ENCODE measurements at regions not wholly inside any gene's neighbourhood (a gene's known extent, or its start where the extent isn't known, plus 50 kb on each side); places are given as distances from the start of the nearest gene placed in this dataset.
"Not testable (repeated sequence)": the region's sequence is repeated elsewhere in the genome, so short reads cannot be mapped to it uniquely, and the experiment has no call there.

DNA sequence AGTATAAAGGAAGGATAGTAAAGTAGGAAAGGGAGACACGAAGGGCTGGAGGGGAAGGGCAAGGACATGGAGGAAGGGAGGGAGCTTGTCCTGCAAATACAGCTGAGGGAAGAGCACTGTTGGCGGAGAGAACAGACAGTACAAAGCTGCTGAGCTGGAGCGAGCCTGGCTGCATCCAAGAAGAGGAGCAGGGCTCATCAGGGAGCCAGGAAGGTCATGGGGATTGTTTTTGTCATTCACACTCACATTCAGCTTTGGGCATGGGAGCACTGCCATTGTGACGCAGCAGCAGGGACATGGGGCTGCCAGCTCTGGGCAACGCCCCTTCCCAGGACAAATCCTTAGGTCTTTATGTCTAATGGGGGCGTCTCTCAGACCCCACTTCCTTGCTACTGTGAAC, 125.1 kb downstream of the COPS8 start:
- Histone ChIP-seq H3K4me3 (ENCODE audit: low read depth in 1 of 2, low read length in 2 of 2) (no peak overlapping the region), H3K27ac (ENCODE audit: low read depth, low read length) (no peak overlapping the region), H3K9me3 (ENCODE audit: low read length) (no peaks in the 10 kb centered on the region), H3K36me3 (ENCODE audit: insufficient read depth, low read length) (no peaks in the 10 kb centered on the region), H3K9ac (ENCODE audit: low read length) (no peak overlapping the region), H3K4me1 (ENCODE audit: insufficient read depth, low read length) (peaks cover 43% of the 10 kb centered on the region), H3K27me3 (ENCODE audit: control insufficient read depth in 1 of 2, insufficient read depth in 2 of 2, low read length in 2 of 2) (no peaks in the 10 kb centered on the region)

GRCh38 chr2:237212356-237213279, 126.9 kb downstream of the COPS8 start:
- peaks cover 32% of the 10 kb centered on the region for H3K4me1 ChIP-seq (ENCODE audit: insufficient read depth, low read length)
- H3K9me3 ChIP-seq (ENCODE audit: low read length); H3K36me3 ChIP-seq (ENCODE audit: insufficient read depth, low read length); H3K27ac ChIP-seq (ENCODE audit: low read depth, low read length); H3K9ac ChIP-seq (ENCODE audit: low read length); H3K27me3 ChIP-seq (ENCODE audit: control insufficient read depth in 1 of 2, insufficient read depth in 2 of 2, low read length in 2 of 2); H3K4me3 ChIP-seq (ENCODE audit: low read depth in 1 of 2, low read length in 2 of 2): not testable (repeated sequence)

DNA sequence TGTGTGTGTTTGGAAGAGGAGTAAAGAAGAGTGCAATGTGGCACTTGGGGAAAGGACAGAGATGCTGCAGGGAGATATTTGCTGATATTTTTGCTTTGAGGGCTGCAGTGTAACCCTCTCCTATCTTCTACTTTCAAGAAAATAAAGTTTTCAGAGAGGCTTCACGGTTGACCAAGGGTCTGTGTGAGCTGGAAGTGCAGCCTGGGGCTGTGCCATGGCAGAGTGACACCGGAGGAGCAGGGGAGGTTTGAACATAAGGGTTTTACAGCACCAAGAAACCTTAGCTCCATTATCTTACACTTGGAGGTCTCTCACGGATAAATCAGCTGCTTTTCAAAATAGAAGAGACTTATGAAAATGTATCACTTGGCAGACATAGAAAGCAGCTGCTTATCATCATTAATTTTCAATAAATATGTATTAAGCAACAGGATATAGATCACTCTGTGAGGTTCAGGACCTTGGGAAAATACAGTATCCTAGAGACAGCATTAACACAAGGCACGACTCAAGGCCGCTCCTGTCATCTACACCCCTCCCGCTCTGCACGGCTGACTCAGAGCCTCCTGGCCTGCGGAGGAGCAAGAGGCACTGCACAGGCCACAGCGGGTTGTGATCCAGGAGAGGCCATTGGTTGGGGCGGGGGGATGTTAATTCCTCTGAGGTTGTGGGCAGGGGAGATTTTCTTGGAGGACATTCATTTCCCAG, 127.8 kb downstream of the COPS8 start:
- Histone ChIP-seq H3K27ac (ENCODE audit: low read depth, low read length) (peak overlapping the region; percentile 19), H3K36me3 (ENCODE audit: insufficient read depth, low read length) (no peaks in the 10 kb centered on the region), H3K9me3 (ENCODE audit: low read length) (no peaks in the 10 kb centered on the region), H3K27me3 (ENCODE audit: control insufficient read depth in 1 of 2, insufficient read depth in 2 of 2, low read length in 2 of 2) (no peaks in the 10 kb centered on the region), H3K4me1 (ENCODE audit: insufficient read depth, low read length) (peaks cover 23% of the 10 kb centered on the region), H3K9ac (ENCODE audit: low read length) (no peak overlapping the region), H3K4me3 (ENCODE audit: low read depth in 1 of 2, low read length in 2 of 2) (no peak overlapping the region)

DNA sequence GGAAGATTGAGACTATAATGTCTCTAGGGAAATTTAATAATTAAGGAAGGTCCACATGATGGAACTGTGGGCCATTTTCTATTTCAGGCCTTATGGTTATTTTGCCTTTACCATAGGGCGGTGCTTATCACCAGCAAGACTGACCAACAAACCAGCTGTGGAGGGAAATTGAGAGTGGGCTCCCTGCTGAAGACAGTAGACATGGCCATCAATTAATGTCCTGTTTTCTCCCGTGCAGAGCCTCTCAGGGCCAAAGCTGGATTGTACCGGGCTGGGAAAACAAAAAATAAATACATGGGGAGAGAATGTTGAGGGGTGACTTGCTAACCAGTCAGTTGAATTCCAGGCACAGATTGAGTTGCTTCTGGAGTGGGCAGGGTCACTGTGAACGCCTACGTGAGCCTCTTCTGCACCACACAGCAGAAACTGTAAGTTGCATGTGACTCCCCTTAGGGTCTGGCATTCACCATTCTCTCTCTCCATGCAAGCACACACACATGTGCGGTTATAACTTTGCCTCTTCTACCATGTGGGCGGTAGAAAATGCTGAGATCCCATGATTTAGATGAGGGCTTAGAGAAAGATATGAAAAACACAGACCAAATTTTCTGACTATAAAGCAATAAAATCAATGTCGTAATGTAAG, 128.5 kb downstream of the COPS8 start:
- Histone ChIP-seq H3K27ac (ENCODE audit: low read depth, low read length) (peak overlapping the region; percentile 19), H3K27me3 (ENCODE audit: control insufficient read depth in 1 of 2, insufficient read depth in 2 of 2, low read length in 2 of 2) (no peaks in the 10 kb centered on the region), H3K9ac (ENCODE audit: low read length) (no peak overlapping the region)

GRCh38 chr2:237214963-237215362, 129.3 kb downstream of the COPS8 start:
- H3K27me3 ChIP-seq (ENCODE audit: control insufficient read depth in 1 of 2, insufficient read depth in 2 of 2, low read length in 2 of 2) = no peaks in the 10 kb centered on the region
- peaks cover 15% of the 10 kb centered on the region for H3K4me1 ChIP-seq (ENCODE audit: insufficient read depth, low read length)
- H3K27ac ChIP-seq (ENCODE audit: low read depth, low read length) = no peak overlapping the region

More for the DNA sequence above, 128.5 kb downstream of the COPS8 start:
- no peaks in the 10 kb centered on the region for H3K36me3 ChIP-seq (ENCODE audit: insufficient read depth, low read length)
- no peaks in the 10 kb centered on the region for H3K9me3 ChIP-seq (ENCODE audit: low read length)
- H3K4me3 ChIP-seq (ENCODE audit: low read depth in 1 of 2, low read length in 2 of 2) = no peak overlapping the region
- H3K4me1 ChIP-seq (ENCODE audit: insufficient read depth, low read length) = peaks cover 17% of the 10 kb centered on the region

GRCh38 chr2:237217995-237218616, 132.4 kb downstream of the COPS8 start:
- Histone ChIP-seq H3K27me3 (ENCODE audit: control insufficient read depth in 1 of 2, insufficient read depth in 2 of 2, low read length in 2 of 2) (no peaks in the 10 kb centered on the region), H3K9ac (ENCODE audit: low read length) (no peak overlapping the region), H3K4me1 (ENCODE audit: insufficient read depth, low read length) (peaks cover 19% of the 10 kb centered on the region), H3K36me3 (ENCODE audit: insufficient read depth, low read length) (no peaks in the 10 kb centered on the region), H3K4me3 (ENCODE audit: low read depth in 1 of 2, low read length in 2 of 2) (no peak overlapping the region), H3K27ac (ENCODE audit: low read depth, low read length) (no peak overlapping the region), H3K9me3 (ENCODE audit: low read length) (no peaks in the 10 kb centered on the region)

More at GRCh38 chr2:237214963-237215362, 129.3 kb downstream of the COPS8 start:
- Histone ChIP-seq H3K9ac (ENCODE audit: low read length) (no peak overlapping the region), H3K4me3 (ENCODE audit: low read depth in 1 of 2, low read length in 2 of 2) (no peak overlapping the region), H3K36me3 (ENCODE audit: insufficient read depth, low read length) (no peaks in the 10 kb centered on the region), H3K9me3 (ENCODE audit: low read length) (no peaks in the 10 kb centered on the region)

DNA sequence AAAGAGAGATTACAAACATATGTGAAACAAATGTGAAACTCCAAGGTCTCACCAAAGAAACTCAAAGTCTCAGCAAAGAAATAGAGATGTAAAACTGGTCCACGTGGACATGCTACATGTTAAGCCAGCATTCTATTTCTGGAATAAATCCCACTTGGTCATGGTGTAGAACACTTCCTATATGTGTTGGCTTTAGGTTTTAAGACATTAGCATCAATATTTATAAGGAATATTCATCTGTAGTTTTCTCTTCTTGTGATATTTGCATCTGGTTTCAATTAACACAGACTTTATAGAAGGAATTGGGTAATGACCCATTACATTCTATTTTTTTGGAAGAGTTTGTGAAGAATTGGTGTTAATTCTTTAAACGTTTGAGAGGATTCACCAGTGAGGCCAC, 133.1 kb downstream of the COPS8 start:
- no peak overlapping the region for H3K4me3 ChIP-seq (ENCODE audit: low read depth in 1 of 2, low read length in 2 of 2)
- H3K4me1 ChIP-seq (ENCODE audit: insufficient read depth, low read length) = peaks cover 19% of the 10 kb centered on the region
- no peaks in the 10 kb centered on the region for H3K27me3 ChIP-seq (ENCODE audit: control insufficient read depth in 1 of 2, insufficient read depth in 2 of 2, low read length in 2 of 2)
- no peaks in the 10 kb centered on the region for H3K9me3 ChIP-seq (ENCODE audit: low read length)
- no peak overlapping the region for H3K9ac ChIP-seq (ENCODE audit: low read length)
- H3K27ac ChIP-seq (ENCODE audit: low read depth, low read length) = no peak overlapping the region
- no peaks in the 10 kb centered on the region for H3K36me3 ChIP-seq (ENCODE audit: insufficient read depth, low read length)

- Histone ChIP-seq H3K4me1 (ENCODE audit: insufficient read depth, low read length) (peaks cover 13% of the 10 kb centered on the region), H3K27me3 (ENCODE audit: control insufficient read depth in 1 of 2, insufficient read depth in 2 of 2, low read length in 2 of 2) (no peaks in the 10 kb centered on the region), H3K27ac (ENCODE audit: low read depth, low read length) (no peak overlapping the region), H3K9ac (ENCODE audit: low read length) (no peak overlapping the region), H3K4me3 (ENCODE audit: low read depth in 1 of 2, low read length in 2 of 2) (no peak overlapping the region), H3K9me3 (ENCODE audit: low read length) (no peaks in the 10 kb centered on the region), H3K36me3 (ENCODE audit: insufficient read depth, low read length) (no peaks in the 10 kb centered on the region)
Measured at GRCh38 chr2:237219826-237220225, 134.1 kb downstream of the COPS8 start.

- Histone ChIP-seq H3K27ac (ENCODE audit: low read depth, low read length) (no peak overlapping the region), H3K4me3 (ENCODE audit: low read depth in 1 of 2, low read length in 2 of 2) (no peak overlapping the region), H3K9ac (ENCODE audit: low read length) (no peak overlapping the region), H3K36me3 (ENCODE audit: insufficient read depth, low read length) (no peaks in the 10 kb centered on the region), H3K4me1 (ENCODE audit: insufficient read depth, low read length) (peaks cover 13% of the 10 kb centered on the region), H3K9me3 (ENCODE audit: low read length) (no peaks in the 10 kb centered on the region), H3K27me3 (ENCODE audit: control insufficient read depth in 1 of 2, insufficient read depth in 2 of 2, low read length in 2 of 2) (no peaks in the 10 kb centered on the region)
Measured at GRCh38 chr2:237221443-237221842, 135.8 kb downstream of the COPS8 start.

DNA sequence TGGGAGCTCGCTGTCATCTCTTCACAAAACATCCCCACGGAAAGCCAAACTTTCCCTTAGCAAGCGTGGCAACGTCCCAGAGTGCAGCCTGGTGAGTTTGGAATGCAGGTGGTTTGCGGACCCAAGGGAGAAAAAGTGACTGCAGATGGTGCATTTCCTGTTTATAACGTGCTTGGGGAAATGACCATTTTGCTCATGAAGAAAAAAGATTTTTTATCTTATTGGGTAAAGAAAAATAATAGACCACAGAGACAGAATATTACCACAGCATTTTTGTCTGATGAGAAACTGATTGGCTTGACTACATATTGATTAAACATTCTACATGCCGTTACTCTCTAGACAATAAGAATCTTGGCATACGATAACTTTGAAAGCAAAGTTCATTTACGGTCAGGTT, 136.5 kb downstream of the COPS8 start:
- H3K4me3 ChIP-seq (ENCODE audit: low read depth in 1 of 2, low read length in 2 of 2) = no peak overlapping the region
- H3K27me3 ChIP-seq (ENCODE audit: control insufficient read depth in 1 of 2, insufficient read depth in 2 of 2, low read length in 2 of 2) = no peaks in the 10 kb centered on the region
- H3K36me3 ChIP-seq (ENCODE audit: insufficient read depth, low read length) = no peaks in the 10 kb centered on the region
- H3K27ac ChIP-seq (ENCODE audit: low read depth, low read length) = no peak overlapping the region
- H3K9ac ChIP-seq (ENCODE audit: low read length) = no peak overlapping the region
- peaks cover 13% of the 10 kb centered on the region for H3K4me1 ChIP-seq (ENCODE audit: insufficient read depth, low read length)
- no peaks in the 10 kb centered on the region for H3K9me3 ChIP-seq (ENCODE audit: low read length)

- H3K4me1 ChIP-seq (ENCODE audit: insufficient read depth, low read length) = peaks cover 16% of the 10 kb centered on the region
- H3K4me3 ChIP-seq (ENCODE audit: low read depth in 1 of 2, low read length in 2 of 2) = no peak overlapping the region
- no peaks in the 10 kb centered on the region for H3K36me3 ChIP-seq (ENCODE audit: insufficient read depth, low read length)
- H3K9me3 ChIP-seq (ENCODE audit: low read length) = no peaks in the 10 kb centered on the region
- H3K9ac ChIP-seq (ENCODE audit: low read length) = no peak overlapping the region
- no peak overlapping the region for H3K27ac ChIP-seq (ENCODE audit: low read depth, low read length)
- no peaks in the 10 kb centered on the region for H3K27me3 ChIP-seq (ENCODE audit: control insufficient read depth in 1 of 2, insufficient read depth in 2 of 2, low read length in 2 of 2)
Measured at GRCh38 chr2:237222601-237223041, 136.9 kb downstream of the COPS8 start.
